ENCODE measurements at regions not wholly inside any gene's neighbourhood (a gene's known extent, or its start where the extent isn't known, plus 50 kb on each side); places are given as distances from the start of the nearest gene placed in this dataset.

- H3K79me2 ChIP-seq (ENCODE audit: control insufficient read depth, insufficient read depth, low read length) = no peaks in the 10 kb centered on the region
- no peaks in the 10 kb centered on the region for H4K20me1 ChIP-seq (ENCODE audit: control insufficient read depth, insufficient read depth, low read length, poor library complexity, severe bottlenecking)
- no peaks in the 10 kb centered on the region for H3K36me3 ChIP-seq (replicated peaks in 1 of 2; ENCODE audit: control extremely low read depth in 1 of 2, control insufficient read depth in 1 of 2, extremely low read depth in 1 of 2, insufficient read depth in 2 of 2, low read length in 1 of 2)
- Mint-ChIP-seq H3K27ac (no peak overlapping the region), H3K4me3 (no peak overlapping the region), H3K4me1 (no peaks in the 10 kb centered on the region), H3K27me3 (no peaks in the 10 kb centered on the region), H3K9me3 (ENCODE audit: insufficient read depth) (no peaks in the 10 kb centered on the region)
- H3K27ac ChIP-seq (ENCODE audit: low read length in 2 of 2) = no peak overlapping the region
- TF ChIP-seq EZH2 (IDR thresholded peaks at IDR 0.05; ENCODE audit: borderline replicate concordance, insufficient read depth, low read depth, low read length, poor library complexity, severe bottlenecking) (no peak), CTCF (IDR thresholded peaks at IDR 0.05) (no peak)
- no peaks in the 10 kb centered on the region for H3K4me1 ChIP-seq (ENCODE audit: control insufficient read depth in 2 of 2, insufficient read depth in 2 of 2, low read length in 2 of 2)
- no peak overlapping the region for H3K4me3 ChIP-seq (ENCODE audit: control extremely low read depth in 1 of 5, extremely low read depth in 1 of 5, insufficient read depth in 1 of 5, low read depth in 2 of 5, low read length in 4 of 5)
- no peaks in the 10 kb centered on the region for H3K9me3 ChIP-seq (ENCODE audit: control extremely low read depth in 1 of 3, control insufficient read depth in 2 of 3, insufficient read depth in 1 of 3, low read length in 2 of 3)
- ChIA-PET CTCF (no interaction called here), POLR2A (no interaction called here)
- ATAC-seq (ENCODE audit: low read depth) = no peak
- no peak overlapping the region for H3K9ac ChIP-seq (ENCODE audit: low read length)
- H3K27me3 ChIP-seq (replicated peaks in 1 of 4; ENCODE audit: control extremely low read depth in 1 of 4, control insufficient read depth in 3 of 4, insufficient read depth in 4 of 4, low read length in 3 of 4) = no peaks in the 10 kb centered on the region
- no peak overlapping the region for H3K4me2 ChIP-seq (replicated peaks; ENCODE audit: low read depth, low read length, poor library complexity, severe bottlenecking)
- no peak overlapping the region for H2AFZ ChIP-seq (ENCODE audit: insufficient read depth, low read depth, low read length, poor library complexity, severe bottlenecking)
- no peak for DNase-seq
- intact Hi-C loops (cut with micrococcal nuclease) = no loop called here
Observed at GRCh38 chrX:34576864-34577263, 80.2 kb downstream of the TMEM47 start.

- Histone ChIP-seq H4K20me1 (ENCODE audit: control insufficient read depth, insufficient read depth, low read length, poor library complexity, severe bottlenecking) (no peaks in the 10 kb centered on the region), H3K9ac (ENCODE audit: low read length) (no peak overlapping the region), H3K4me1 (ENCODE audit: control insufficient read depth in 2 of 2, insufficient read depth in 2 of 2, low read length in 2 of 2) (no peaks in the 10 kb centered on the region), H3K27ac (ENCODE audit: low read length in 2 of 2) (no peak overlapping the region), H3K27me3 (replicated peaks in 1 of 4; ENCODE audit: control extremely low read depth in 1 of 4, control insufficient read depth in 3 of 4, insufficient read depth in 4 of 4, low read length in 3 of 4) (no peaks in the 10 kb centered on the region), H3K4me2 (replicated peaks; ENCODE audit: low read depth, low read length, poor library complexity, severe bottlenecking) (no peak overlapping the region), H3K4me3 (ENCODE audit: control extremely low read depth in 1 of 5, extremely low read depth in 1 of 5, insufficient read depth in 1 of 5, low read depth in 2 of 5, low read length in 4 of 5) (no peak overlapping the region), H3K9me3 (ENCODE audit: control extremely low read depth in 1 of 3, control insufficient read depth in 2 of 3, insufficient read depth in 1 of 3, low read length in 2 of 3) (no peaks in the 10 kb centered on the region), H3K79me2 (ENCODE audit: control insufficient read depth, insufficient read depth, low read length) (no peaks in the 10 kb centered on the region), H2AFZ (ENCODE audit: insufficient read depth, low read depth, low read length, poor library complexity, severe bottlenecking) (no peak overlapping the region), H3K36me3 (replicated peaks in 1 of 2; ENCODE audit: control extremely low read depth in 1 of 2, control insufficient read depth in 1 of 2, extremely low read depth in 1 of 2, insufficient read depth in 2 of 2, low read length in 1 of 2) (no peaks in the 10 kb centered on the region)
- no peaks in the 10 kb centered on the region for H3K4me1 Mint-ChIP-seq
- DNase-seq = no peak
- ChIA-PET POLR2A (no interaction called here), CTCF (no interaction called here)
- ATAC-seq (ENCODE audit: low read depth) = no peak
- H3K27me3 Mint-ChIP-seq = no peaks in the 10 kb centered on the region
- no CpG with 5 or more reads among the region's 2 CpGs for WGBS (ENCODE audit: insufficient coverage)
- TF ChIP-seq EZH2 (IDR thresholded peaks at IDR 0.05; ENCODE audit: borderline replicate concordance, insufficient read depth, low read depth, low read length, poor library complexity, severe bottlenecking) (no peak), CTCF (IDR thresholded peaks at IDR 0.05) (no peak)
- no peak overlapping the region for H3K4me3 Mint-ChIP-seq
- H3K27ac Mint-ChIP-seq = no peak overlapping the region
- intact Hi-C loops (cut with micrococcal nuclease) = no loop called here
- peaks cover 2% of the 10 kb centered on the region for H3K9me3 Mint-ChIP-seq (ENCODE audit: insufficient read depth)
Observed at GRCh38 chrX:34565981-34566380, 91.1 kb downstream of the TMEM47 start.
